ENCODE measurements at regions not wholly inside any gene's neighbourhood (a gene's known extent, or its start where the extent isn't known, plus 50 kb on each side); places are given as distances from the start of the nearest gene placed in this dataset.

DNA sequence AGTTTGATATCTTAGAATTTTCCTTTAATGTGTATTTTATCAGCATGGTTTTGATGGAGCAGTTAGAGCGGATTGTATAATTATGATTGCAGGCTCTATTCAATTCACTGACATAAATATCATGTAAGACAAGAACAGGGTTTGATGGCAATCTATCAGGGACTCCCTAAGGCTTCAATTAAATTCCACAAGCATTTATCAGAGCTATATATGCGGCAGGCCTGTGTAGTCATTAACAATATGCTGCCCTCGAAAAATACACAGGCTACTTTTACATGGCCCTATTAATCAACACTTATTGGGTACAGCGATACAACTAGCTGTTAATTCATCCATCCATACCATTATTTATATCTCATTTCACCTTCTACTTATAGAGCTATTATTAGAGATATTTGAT is 358.1 kb upstream of the TPK1 start:
- TF ChIP-seq, protein P1, sequence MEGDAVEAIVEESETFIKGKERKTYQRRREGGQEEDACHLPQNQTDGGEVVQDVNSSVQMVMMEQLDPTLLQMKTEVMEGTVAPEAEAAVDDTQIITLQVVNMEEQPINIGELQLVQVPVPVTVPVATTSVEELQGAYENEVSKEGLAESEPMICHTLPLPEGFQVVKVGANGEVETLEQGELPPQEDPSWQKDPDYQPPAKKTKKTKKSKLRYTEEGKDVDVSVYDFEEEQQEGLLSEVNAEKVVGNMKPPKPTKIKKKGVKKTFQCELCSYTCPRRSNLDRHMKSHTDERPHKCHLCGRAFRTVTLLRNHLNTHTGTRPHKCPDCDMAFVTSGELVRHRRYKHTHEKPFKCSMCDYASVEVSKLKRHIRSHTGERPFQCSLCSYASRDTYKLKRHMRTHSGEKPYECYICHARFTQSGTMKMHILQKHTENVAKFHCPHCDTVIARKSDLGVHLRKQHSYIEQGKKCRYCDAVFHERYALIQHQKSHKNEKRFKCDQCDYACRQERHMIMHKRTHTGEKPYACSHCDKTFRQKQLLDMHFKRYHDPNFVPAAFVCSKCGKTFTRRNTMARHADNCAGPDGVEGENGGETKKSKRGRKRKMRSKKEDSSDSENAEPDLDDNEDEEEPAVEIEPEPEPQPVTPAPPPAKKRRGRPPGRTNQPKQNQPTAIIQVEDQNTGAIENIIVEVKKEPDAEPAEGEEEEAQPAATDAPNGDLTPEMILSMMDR (IDR thresholded peaks at IDR 0.05; ENCODE audit: low read depth, low read length), result no peak
- no peak overlapping the region for H3K4me3 ChIP-seq
- H3K27ac ChIP-seq, result no peak overlapping the region
- no peaks in the 10 kb centered on the region for H3K4me1 ChIP-seq (ENCODE audit: low read depth)
- no peak for DNase-seq (ENCODE audit: low read depth in 1 of 2, low spot score in 1 of 2)
- no peaks in the 10 kb centered on the region for H3K36me3 ChIP-seq
- no peaks in the 10 kb centered on the region for H3K9me3 ChIP-seq (ENCODE audit: low read depth)
- no peaks in the 10 kb centered on the region for H3K27me3 ChIP-seq

DNA sequence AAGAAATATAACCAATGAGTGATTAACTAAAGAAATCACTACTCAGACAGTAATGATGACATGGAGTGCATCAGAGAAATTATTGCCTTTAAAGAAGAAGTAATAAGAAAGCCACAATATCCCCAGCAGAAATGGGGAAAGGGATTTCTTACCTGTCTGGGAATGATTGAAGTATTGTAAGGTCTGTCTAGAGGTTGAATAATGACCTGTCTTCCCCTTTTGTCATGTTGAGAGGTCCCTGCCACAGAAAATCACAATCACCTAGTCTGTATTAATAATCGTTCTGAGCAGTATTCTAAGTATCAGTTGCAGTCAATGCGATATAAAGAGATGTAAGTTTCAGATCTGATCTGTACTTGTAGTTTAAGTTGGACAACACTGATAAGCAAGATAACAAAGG is 349.1 kb upstream of the TPK1 start:
- H3K9me3 ChIP-seq (ENCODE audit: low read depth), result no peaks in the 10 kb centered on the region
- H3K4me3 ChIP-seq, result no peak overlapping the region
- DNase-seq (ENCODE audit: low read depth in 1 of 2, low spot score in 1 of 2), result no peak
- H3K27me3 ChIP-seq, result no peaks in the 10 kb centered on the region
- TF ChIP-seq, protein P1 (IDR thresholded peaks at IDR 0.05; ENCODE audit: low read depth, low read length), result no peak
- no peak overlapping the region for H3K27ac ChIP-seq
- H3K4me1 ChIP-seq (ENCODE audit: low read depth), result no peaks in the 10 kb centered on the region
- H3K36me3 ChIP-seq, result no peaks in the 10 kb centered on the region

DNA sequence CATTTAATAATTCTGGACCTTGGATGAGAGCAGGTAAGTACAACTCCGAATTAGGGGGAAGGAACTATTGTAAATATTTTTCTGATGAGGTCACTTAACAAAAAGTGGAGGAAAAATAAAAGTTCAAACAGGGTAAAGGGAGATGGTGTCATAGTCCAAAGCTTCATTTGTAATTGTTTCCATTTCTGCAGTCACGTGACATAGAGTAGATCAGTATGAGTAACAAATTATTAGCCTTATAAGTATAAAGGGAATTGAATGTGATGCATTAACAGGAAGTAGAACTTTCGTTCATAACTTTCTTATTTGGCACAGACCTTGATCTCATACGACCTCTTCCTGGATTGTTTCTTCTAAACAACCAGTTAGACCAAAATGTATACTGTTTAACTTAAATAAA is 347.2 kb upstream of the TPK1 start:
- Histone ChIP-seq H3K4me1 (ENCODE audit: low read depth) (no peaks in the 10 kb centered on the region), H3K4me3 (no peak overlapping the region), H3K9me3 (ENCODE audit: low read depth) (no peaks in the 10 kb centered on the region), H3K27ac (no peak overlapping the region), H3K27me3 (no peaks in the 10 kb centered on the region), H3K36me3 (no peaks in the 10 kb centered on the region)
- no peak for DNase-seq (ENCODE audit: low read depth in 1 of 2, low spot score in 1 of 2)
- TF ChIP-seq, protein P1 (IDR thresholded peaks at IDR 0.05; ENCODE audit: low read depth, low read length), result no peak

DNA sequence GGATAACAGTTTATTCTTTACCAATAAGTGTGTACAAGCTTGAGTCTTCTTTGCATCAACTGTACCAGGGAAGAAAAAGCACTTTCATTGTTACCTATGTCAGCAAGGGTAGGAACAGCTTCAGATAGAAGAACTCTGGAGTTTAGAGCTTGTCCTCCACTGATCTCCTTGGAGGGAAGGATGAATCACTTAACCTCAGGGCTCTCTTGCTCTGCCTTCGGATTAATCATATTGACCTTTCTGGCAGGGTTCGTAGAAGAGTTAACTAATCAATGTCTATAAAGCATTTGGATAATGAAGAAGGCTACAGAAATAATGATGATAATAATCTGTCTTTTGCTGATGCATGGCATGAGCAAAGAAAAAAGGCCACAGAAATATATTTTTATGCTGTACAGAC is 339.5 kb upstream of the TPK1 start:
- Histone ChIP-seq H3K4me3 (no peak overlapping the region), H3K9me3 (ENCODE audit: low read depth) (no peaks in the 10 kb centered on the region), H3K4me1 (ENCODE audit: low read depth) (no peaks in the 10 kb centered on the region), H3K27me3 (no peaks in the 10 kb centered on the region), H3K27ac (no peak overlapping the region), H3K36me3 (no peaks in the 10 kb centered on the region)
- TF ChIP-seq, protein P1 (IDR thresholded peaks at IDR 0.05; ENCODE audit: low read depth, low read length), result no peak
- no peak for DNase-seq (ENCODE audit: low read depth in 1 of 2, low spot score in 1 of 2)

DNA sequence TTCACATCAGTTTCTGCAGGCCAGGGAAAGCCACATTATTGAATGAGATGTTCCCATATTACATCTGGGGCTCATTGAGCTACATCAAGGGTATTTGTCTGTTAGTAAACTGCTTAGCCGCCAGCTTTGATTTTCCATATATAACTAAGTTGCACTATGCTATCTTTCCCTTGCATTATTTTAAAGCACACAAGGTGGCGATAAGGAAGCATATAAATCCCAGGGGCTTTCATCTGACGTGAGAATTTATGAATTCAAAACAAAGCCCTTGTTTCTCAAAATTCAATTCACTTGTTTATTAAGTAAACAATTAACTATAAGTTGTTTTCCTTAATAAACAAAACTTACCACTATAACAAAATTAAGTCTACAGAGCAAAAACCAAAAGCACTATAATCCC is 334.1 kb upstream of the TPK1 start:
- peak in 1 of 2 donors; percentile 26 for DNase-seq (ENCODE audit: low read depth in 1 of 2, low spot score in 1 of 2)
- H3K27me3 ChIP-seq, result no peaks in the 10 kb centered on the region
- TF ChIP-seq, protein P1 (IDR thresholded peaks at IDR 0.05; ENCODE audit: low read depth, low read length), result no peak
- H3K27ac ChIP-seq, result no peak overlapping the region
- H3K4me1 ChIP-seq (ENCODE audit: low read depth), result no peaks in the 10 kb centered on the region
- H3K36me3 ChIP-seq, result no peaks in the 10 kb centered on the region
- H3K9me3 ChIP-seq (ENCODE audit: low read depth), result no peaks in the 10 kb centered on the region
- H3K4me3 ChIP-seq, result no peak overlapping the region

DNA sequence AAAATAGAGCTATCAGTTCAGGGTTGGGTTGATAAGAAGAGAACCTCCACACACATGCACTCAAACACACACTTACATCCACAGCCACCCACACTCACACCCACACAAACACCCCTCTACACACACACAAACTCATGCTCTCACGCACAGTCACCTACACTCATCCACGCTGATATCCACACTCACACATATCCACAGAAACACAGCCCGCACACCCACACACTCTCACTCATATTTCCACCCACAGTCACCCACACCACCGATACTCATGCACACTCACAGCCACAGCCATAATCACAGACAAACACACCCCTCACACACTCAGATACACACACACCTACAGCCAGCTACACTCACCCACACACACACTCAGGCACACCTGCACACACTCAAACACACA is 333.0 kb upstream of the TPK1 start:
- TF ChIP-seq, protein P1 (IDR thresholded peaks at IDR 0.05; ENCODE audit: low read depth, low read length), result no peak
- H3K27me3 ChIP-seq, result no peaks in the 10 kb centered on the region
- no peak for DNase-seq (ENCODE audit: low read depth in 1 of 2, low spot score in 1 of 2)
- H3K9me3 ChIP-seq (ENCODE audit: low read depth), result no peaks in the 10 kb centered on the region
- H3K27ac ChIP-seq, result no peak overlapping the region
- no peaks in the 10 kb centered on the region for H3K4me1 ChIP-seq (ENCODE audit: low read depth)
- H3K36me3 ChIP-seq, result no peaks in the 10 kb centered on the region
- no peak overlapping the region for H3K4me3 ChIP-seq
